ENCODE measurements at regions not wholly inside any gene's neighbourhood (a gene's known extent, or its start where the extent isn't known, plus 50 kb on each side); places are given as distances from the start of the nearest gene placed in this dataset.

GRCh38 chr17:36855459-36855858, 81.8 kb upstream of the LHX1 start:
- no peaks in the 10 kb centered on the region for H3K36me3 ChIP-seq (ENCODE audit: insufficient read depth, low read length)
- peaks cover 11% of the 10 kb centered on the region for H3K27me3 ChIP-seq (ENCODE audit: insufficient read depth, low read length)
- no peak overlapping the region for H3K4me2 ChIP-seq (ENCODE audit: insufficient read depth, low read length)
- H3K27ac ChIP-seq (ENCODE audit: low read depth, low read length), result no peak overlapping the region
- no peak for TF ChIP-seq CTCF (IDR thresholded peaks at IDR 0.05; ENCODE audit: extremely low read depth, low read depth, low read length)
- no peaks in the 10 kb centered on the region for H3K9me3 ChIP-seq (ENCODE audit: low read depth, low read length)
- H3K79me2 ChIP-seq (ENCODE audit: insufficient read depth, low read length), result no peaks in the 10 kb centered on the region
- no peak overlapping the region for H2AFZ ChIP-seq (ENCODE audit: low read length)
- no peaks in the 10 kb centered on the region for H4K20me1 ChIP-seq (ENCODE audit: insufficient read depth, low read length)
- H3K4me1 ChIP-seq (ENCODE audit: insufficient read depth, low read length), result peaks cover 7% of the 10 kb centered on the region
- no peak overlapping the region for H3K4me3 ChIP-seq (ENCODE audit: insufficient read depth, low read length)
- no peak for DNase-seq (ENCODE audit: insufficient read length, low spot score, missing footprints)

DNA sequence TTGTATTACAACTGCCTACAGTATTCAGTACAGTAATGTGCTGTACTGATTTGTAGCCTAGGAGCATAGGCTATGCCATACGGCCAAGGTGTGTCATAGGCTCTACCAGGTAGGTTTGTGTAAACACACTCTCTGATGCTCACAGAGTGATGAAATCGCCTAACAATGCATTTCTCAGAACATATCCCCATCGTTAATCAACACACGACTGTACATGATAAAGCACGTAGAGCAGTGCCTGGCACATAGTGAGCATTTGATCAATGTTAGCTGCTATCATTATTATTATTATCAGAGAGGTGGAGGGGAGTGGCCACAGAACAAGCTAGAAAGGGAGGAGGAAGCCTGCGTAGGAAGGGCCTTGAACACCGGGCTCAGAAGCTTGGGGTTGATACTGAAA, 81.1 kb upstream of the LHX1 start:
- no peak overlapping the region for H2AFZ ChIP-seq (ENCODE audit: low read length)
- no peak overlapping the region for H3K4me2 ChIP-seq (ENCODE audit: insufficient read depth, low read length)
- no peaks in the 10 kb centered on the region for H3K36me3 ChIP-seq (ENCODE audit: insufficient read depth, low read length)
- no peak overlapping the region for H3K4me3 ChIP-seq (ENCODE audit: insufficient read depth, low read length)
- H4K20me1 ChIP-seq (ENCODE audit: insufficient read depth, low read length), result no peaks in the 10 kb centered on the region
- peaks cover under 1% of the 10 kb centered on the region for H3K4me1 ChIP-seq (ENCODE audit: insufficient read depth, low read length)
- H3K27ac ChIP-seq (ENCODE audit: low read depth, low read length), result no peak overlapping the region
- H3K79me2 ChIP-seq (ENCODE audit: insufficient read depth, low read length), result no peaks in the 10 kb centered on the region
- peaks cover 11% of the 10 kb centered on the region for H3K27me3 ChIP-seq (ENCODE audit: insufficient read depth, low read length)
- TF ChIP-seq CTCF (IDR thresholded peaks at IDR 0.05; ENCODE audit: extremely low read depth, low read depth, low read length), result no peak
- DNase-seq (ENCODE audit: insufficient read length, low spot score, missing footprints), result no peak
- H3K9me3 ChIP-seq (ENCODE audit: low read depth, low read length), result no peaks in the 10 kb centered on the region

DNA sequence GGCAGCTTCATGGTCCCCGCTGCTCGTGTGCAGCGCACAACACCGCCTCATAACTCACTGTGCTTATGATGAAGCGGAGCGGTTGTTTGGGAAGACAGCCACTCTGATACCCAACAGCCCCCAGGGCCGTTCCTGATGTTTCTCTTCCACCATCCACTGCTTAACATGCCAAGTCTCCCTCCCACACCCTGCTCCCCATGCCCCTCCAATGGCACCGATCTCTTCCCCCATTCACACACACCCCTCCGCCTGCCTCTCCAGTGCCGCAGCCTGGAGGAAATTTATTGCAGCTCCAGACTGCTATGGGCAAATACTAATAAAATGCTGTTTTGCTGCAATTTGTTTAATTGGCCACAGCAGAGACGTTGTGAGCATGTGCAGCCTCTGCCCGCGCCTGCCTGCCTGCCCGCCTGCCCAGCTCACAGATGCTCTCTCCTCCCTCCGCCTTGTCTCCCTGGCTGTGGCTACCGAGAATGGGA, 80.3 kb upstream of the LHX1 start:
- no peaks in the 10 kb centered on the region for H3K79me2 ChIP-seq (ENCODE audit: insufficient read depth, low read length)
- H2AFZ ChIP-seq (ENCODE audit: low read length), result no peak overlapping the region
- H3K27me3 ChIP-seq (ENCODE audit: insufficient read depth, low read length), result peaks cover 11% of the 10 kb centered on the region
- no peak for DNase-seq (ENCODE audit: insufficient read length, low spot score, missing footprints)
- H3K4me1 ChIP-seq (ENCODE audit: insufficient read depth, low read length), result no peaks in the 10 kb centered on the region
- H4K20me1 ChIP-seq (ENCODE audit: insufficient read depth, low read length), result no peaks in the 10 kb centered on the region
- H3K36me3 ChIP-seq (ENCODE audit: insufficient read depth, low read length), result no peaks in the 10 kb centered on the region
- TF ChIP-seq CTCF (IDR thresholded peaks at IDR 0.05; ENCODE audit: extremely low read depth, low read depth, low read length), result no peak
- no peak overlapping the region for H3K4me2 ChIP-seq (ENCODE audit: insufficient read depth, low read length)
- H3K27ac ChIP-seq (ENCODE audit: low read depth, low read length), result no peak overlapping the region
- H3K9me3 ChIP-seq (ENCODE audit: low read depth, low read length), result no peaks in the 10 kb centered on the region
- H3K4me3 ChIP-seq (ENCODE audit: insufficient read depth, low read length), result no peak overlapping the region

- DNase-seq (ENCODE audit: insufficient read length, low spot score, missing footprints), result no peak
- H2AFZ ChIP-seq (ENCODE audit: low read length), result no peak overlapping the region
- no peaks in the 10 kb centered on the region for H3K9me3 ChIP-seq (ENCODE audit: low read depth, low read length)
- no peaks in the 10 kb centered on the region for H3K79me2 ChIP-seq (ENCODE audit: insufficient read depth, low read length)
- TF ChIP-seq CTCF (IDR thresholded peaks at IDR 0.05; ENCODE audit: extremely low read depth, low read depth, low read length), result no peak
- no peaks in the 10 kb centered on the region for H3K36me3 ChIP-seq (ENCODE audit: insufficient read depth, low read length)
- H3K27ac ChIP-seq (ENCODE audit: low read depth, low read length), result no peak overlapping the region
- H4K20me1 ChIP-seq (ENCODE audit: insufficient read depth, low read length), result no peaks in the 10 kb centered on the region
- no peak overlapping the region for H3K4me3 ChIP-seq (ENCODE audit: insufficient read depth, low read length)
- no peaks in the 10 kb centered on the region for H3K4me1 ChIP-seq (ENCODE audit: insufficient read depth, low read length)
- no peak overlapping the region for H3K4me2 ChIP-seq (ENCODE audit: insufficient read depth, low read length)
- H3K27me3 ChIP-seq (ENCODE audit: insufficient read depth, low read length), result peaks cover 11% of the 10 kb centered on the region
Measured at GRCh38 chr17:36857698-36858097, 79.6 kb upstream of the LHX1 start.
